IMR-90 (cell line): ENCODE measurements at regions not wholly inside any gene's neighbourhood (a gene's known extent, or its start where the extent isn't known, plus 50 kb on each side); places are given as distances from the start of the nearest gene placed in this dataset.
A peak's percentile ranks its signal among the peaks of the same experiment; 100 is the strongest.

Experiments
- ATAC-seq: fragments of 200-7000 bp; cut with Tn5 transposase; 2 replicates; pipeline ENCODE4 v1.9.1; 2020; ENCODE audit warnings: low read depth, mild to moderate bottlenecking, moderate library complexity
- BruUV-seq: library from RNA; stranded (reverse); fragments of 400-500 nt; replicated peaks from 2 replicates; lab custom pipeline; 2021; lab: Mats Ljungman, UMichigan
- CTCF ChIA-PET: fragments of 300-600 bp; formaldehyde crosslinking; extraction: SDS; loops from one replicate; lab custom pipeline; 2021; ENCODE audit warnings: antibody characterized with exemption; lab: Yijun Ruan, JAX
- POLR2A ChIA-PET: fragments of 300-600 bp; sonication (Branson Sonifier 250); formaldehyde crosslinking; loops from one replicate; lab custom pipeline; 2022; ENCODE audit warnings: antibody characterized with exemption; ENCODE audit not compliant: unreplicated experiment; lab: Charles Lee
- DNase-seq: peaks from one replicate; pipeline ENCODE4 v3.0.0; 2013
- H2AFZ ChIP-seq: replicated peaks from 2 replicates; pipeline ENCODE3; 2013; ENCODE audit warnings: low read length, mild to moderate bottlenecking; ENCODE audit not compliant: poor library complexity
- H2AK5ac ChIP-seq: 2 replicates; pipeline ENCODE4 v1.6.1; 2013; ENCODE audit warnings: low read depth, low read length, inconsistent platforms
- H2AK9ac ChIP-seq: replicated peaks from 2 replicates; pipeline ENCODE3; 2013; ENCODE audit warnings: mild to moderate bottlenecking, low read depth, low read length, moderate library complexity; ENCODE audit not compliant: poor library complexity
- H2BK120ac ChIP-seq: 2 replicates; pipeline ENCODE4 v1.6.1; 2013; ENCODE audit warnings: low read depth, low read length, inconsistent platforms
- H2BK15ac ChIP-seq: 3 replicates; pipeline ENCODE4 v1.6.1; 2013; ENCODE audit warnings: low read depth, low read length, inconsistent platforms
- H2BK20ac ChIP-seq: 2 replicates; pipeline ENCODE4 v1.6.1; 2013; ENCODE audit warnings: low read depth, mild to moderate bottlenecking, inconsistent platforms, low read length, moderate library complexity
- H2BK5ac ChIP-seq: 2 replicates; pipeline ENCODE4 v1.6.1; 2013; ENCODE audit warnings: mild to moderate bottlenecking, low read depth, low read length, inconsistent platforms; ENCODE audit not compliant: poor library complexity, severe bottlenecking
- H3K14ac ChIP-seq: replicated peaks from 2 replicates; pipeline ENCODE4 v1.6.1; 2013; ENCODE audit warnings: low read depth, low read length, inconsistent platforms
- H3K18ac ChIP-seq: 2 replicates; pipeline ENCODE4 v1.6.1; 2013; ENCODE audit warnings: low read depth, low read length, control low read depth
- H3K23ac ChIP-seq: 2 replicates; pipeline ENCODE4 v1.6.1; 2013; ENCODE audit warnings: low read depth, low read length, inconsistent platforms
- H3K27ac ChIP-seq: 2 replicates; pipeline ENCODE4 v1.5.1; 2013; ENCODE audit warnings: mild to moderate bottlenecking, control low read depth, low read length; ENCODE audit not compliant: insufficient read depth
- H3K27me3 ChIP-seq: 2 replicates; pipeline ENCODE4 v1.6.1; 2013; ENCODE audit warnings: low read length; ENCODE audit not compliant: control insufficient read depth, insufficient read depth
- H3K36me3 ChIP-seq: 2 replicates; pipeline ENCODE4 v1.6.1; 2013; ENCODE audit warnings: low read length, mixed read lengths; ENCODE audit not compliant: control insufficient read depth, insufficient read depth
- H3K4ac ChIP-seq: 2 replicates; pipeline ENCODE4 v1.6.1; 2013; ENCODE audit warnings: low read depth, low read length, inconsistent platforms
- H3K4me1 ChIP-seq: 2 replicates; pipeline ENCODE4 v1.6.1; 2013; ENCODE audit warnings: low read length, mixed read lengths; ENCODE audit not compliant: control insufficient read depth, insufficient read depth
- H3K4me2 ChIP-seq: 2 replicates; pipeline ENCODE4 v1.6.1; 2013; ENCODE audit warnings: low read depth, mild to moderate bottlenecking, control low read depth, low read length, moderate library complexity
- H3K4me3 ChIP-seq: 2 replicates; pipeline ENCODE4 v1.5.1; 2013; ENCODE audit warnings: low read depth, mild to moderate bottlenecking, control low read depth, low read length, moderate library complexity; ENCODE audit not compliant: insufficient read depth
- H3K56ac ChIP-seq: 2 replicates; pipeline ENCODE4 v1.6.1; 2013; ENCODE audit warnings: low read length, inconsistent platforms; ENCODE audit not compliant: insufficient read depth; ENCODE audit errors: extremely low read depth
- H3K79me1 ChIP-seq, 2 experiments: 2 replicates each; pipeline ENCODE4 v1.6.1; 2013; ENCODE audit warnings: low read length in 2 of 2, inconsistent platforms in 1 of 2, low read depth in 1 of 2
- H3K9ac ChIP-seq: 2 replicates; pipeline ENCODE4 v1.6.1; 2013; ENCODE audit warnings: low read depth, low read length, control low read depth
- H3K9me1 ChIP-seq: 2 replicates; pipeline ENCODE4 v1.6.1; 2013; ENCODE audit warnings: low read length, inconsistent platforms; ENCODE audit not compliant: insufficient read depth
- H3K9me3 ChIP-seq: 2 replicates; pipeline ENCODE4 v1.6.1; 2013; ENCODE audit warnings: low read length; ENCODE audit not compliant: control insufficient read depth, insufficient read depth
- H4K20me1 ChIP-seq: 2 replicates; pipeline ENCODE4 v1.6.1; 2013; ENCODE audit warnings: low read length, inconsistent platforms; ENCODE audit not compliant: insufficient read depth
- H4K5ac ChIP-seq: 2 replicates; pipeline ENCODE4 v1.6.1; 2013; ENCODE audit warnings: mild to moderate bottlenecking, low read depth, low read length, control low read depth
- H4K8ac ChIP-seq, 2 experiments: 2 replicates each; pipeline ENCODE4 v1.6.1; 2013; ENCODE audit warnings: low read depth in 2 of 2, low read length in 2 of 2, control low read depth in 1 of 2, inconsistent platforms in 1 of 2
- H4K91ac ChIP-seq: 2 replicates; pipeline ENCODE4 v1.6.1; 2013; ENCODE audit warnings: low read depth, low read length, inconsistent platforms; ENCODE audit not compliant: insufficient read depth
- BHLHE40 ChIP-seq: fragments of 150-350 bp; IDR thresholded peaks from 2 replicates; pipeline ENCODE4 v1.6.1; 2016; ENCODE audit warnings: mild to moderate bottlenecking, low read depth, low read length
- CEBPB ChIP-seq: IDR thresholded peaks from 2 replicates; pipeline ENCODE4 v1.6.1; 2012; ENCODE audit warnings: low read depth, low read length, improper control_type of control experiment
- CHD1 ChIP-seq: IDR thresholded peaks from 2 replicates; pipeline ENCODE4 v1.6.1; 2012; ENCODE audit warnings: low read depth, low read length, improper control_type of control experiment
- FOS ChIP-seq: fragments of 150-350 bp; IDR thresholded peaks from 2 replicates; pipeline ENCODE4 v1.6.1; 2016; ENCODE audit warnings: low read depth, low read length
- MAFK ChIP-seq: IDR thresholded peaks from 2 replicates; pipeline ENCODE4 v1.6.1; 2012; ENCODE audit warnings: low read depth, low read length, improper control_type of control experiment
- MAZ ChIP-seq: IDR thresholded peaks from 2 replicates; pipeline ENCODE4 v1.6.1; 2012; ENCODE audit warnings: low read depth, mild to moderate bottlenecking, low read length, improper control_type of control experiment, moderate library complexity, borderline replicate concordance
- MXI1 ChIP-seq: IDR thresholded peaks from 2 replicates; pipeline ENCODE4 v1.6.1; 2012; ENCODE audit warnings: low read depth, mild to moderate bottlenecking, low read length, moderate library complexity, borderline replicate concordance
- NFE2L2 ChIP-seq: fragments of 150-350 bp; IDR thresholded peaks from 2 replicates; pipeline ENCODE4 v1.6.1; 2016; ENCODE audit warnings: low read depth, mild to moderate bottlenecking, low read length
- POLR2A ChIP-seq: IDR thresholded peaks from 2 replicates; pipeline ENCODE4 v1.6.1; 2012; ENCODE audit warnings: mild to moderate bottlenecking, low read depth, low read length
- RAD21 ChIP-seq: IDR thresholded peaks from 2 replicates; pipeline ENCODE4 v1.6.1; 2012; ENCODE audit warnings: low read length, improper control_type of control experiment
- RCOR1 ChIP-seq: IDR thresholded peaks from 2 replicates; pipeline ENCODE4 v1.6.1; 2012; ENCODE audit warnings: mild to moderate bottlenecking, low read length, improper control_type of control experiment; ENCODE audit not compliant: insufficient replicate concordance
- RFX5 ChIP-seq: IDR thresholded peaks from 2 replicates; pipeline ENCODE4 v1.8.0; 2012; ENCODE audit warnings: low read depth, mild to moderate bottlenecking, low read length, moderate library complexity
- SMC3 ChIP-seq: fragments of 150-350 bp; IDR thresholded peaks from 2 replicates; pipeline ENCODE4 v1.6.1; 2016; ENCODE audit warnings: low read depth, mild to moderate bottlenecking, antibody characterized with exemption, low read length, moderate library complexity
- WGBS, 2 experiments: methylation state at CpG; one replicate each; pipeline versions ENCODE4 v1.1.5 to v1.1.7; 2013; ENCODE audit warnings: missing lambda C conversion rate in 2 of 2; ENCODE audit not compliant: insufficient read length in 1 of 2; ENCODE audit errors: extremely low coverage in 2 of 2; 5-methylcytosine and 5-hydroxymethylcytosine counted together
- dilution Hi-C: fragments of 300-500 bp; cut with HindIII; formaldehyde crosslinking; loops from one replicate; pipeline ENCODE4 v1.14.3; 2018; ENCODE audit warnings: low sequenced_read_pairs; ENCODE audit not compliant: unreplicated experiment
- in situ Hi-C: fragments of 300-500 bp; cut with MboI; formaldehyde crosslinking; loops from 3 replicates; pipeline ENCODE4 v1.14.3; 2019; ENCODE audit warnings: low sequenced_read_pairs, inconsistent platforms, mixed read lengths
- intact Hi-C: fragments of 100-400 bp; cut with micrococcal nuclease; formaldehyde crosslinking; loops from 2 replicates; pipeline ENCODE4 v1.10.0; 2022
- TF ChIP-seq, protein P1 (sequence below): fragments of 150-350 bp; IDR thresholded peaks from 2 replicates; pipeline ENCODE4 v1.6.1; 2017; ENCODE audit warnings: mild to moderate bottlenecking, antibody characterized with exemption, low read length, low read depth
- TF ChIP-seq, protein P2 (sequence below): fragments of 150-350 bp; IDR thresholded peaks from 2 replicates; pipeline ENCODE4 v1.6.1; 2016; ENCODE audit warnings: low read depth, mild to moderate bottlenecking, low read length, moderate library complexity, borderline replicate concordance
- TF ChIP-seq, protein P3 (sequence below): conservative IDR thresholded peaks from 2 replicates; pipeline ENCODE4 v1.5.1; 2012; ENCODE audit warnings: mild to moderate bottlenecking, low read depth, low read length, improper control_type of control experiment

DNA sequence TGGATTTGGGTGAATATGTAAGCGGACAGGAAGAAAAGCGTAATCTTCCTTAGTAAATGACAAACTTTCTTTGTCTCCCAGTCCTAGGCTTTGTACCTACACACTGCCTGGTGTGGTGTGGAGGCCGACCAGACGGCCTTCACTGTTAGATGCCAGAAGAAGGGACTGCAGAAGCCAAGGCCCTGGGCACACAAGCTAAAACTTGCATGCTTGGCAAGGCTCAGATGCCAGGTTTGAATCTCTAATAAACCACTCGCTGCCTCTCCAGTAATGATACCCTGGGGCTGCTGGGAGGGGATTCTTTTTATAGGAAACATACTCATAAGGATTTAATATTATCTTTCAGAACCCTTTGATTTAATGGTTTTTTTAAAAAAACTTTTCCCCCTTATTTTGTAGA lies 263.8 kb downstream of the PTPRC start:
- H3K9ac ChIP-seq, result no peak overlapping the region
- no TSS peak for BruUV-seq
- WGBS, 2 experiments, result no CpG with 5 or more reads among the region's 5 CpGs

More for the DNA sequence above, 263.8 kb downstream of the PTPRC start:
- dilution Hi-C loops (no loop called here), intact Hi-C loops (no loop called here), in situ Hi-C loops (no loop called here)
- H3K4me1 ChIP-seq, result peaks cover 8% of the 10 kb centered on the region
- H3K23ac ChIP-seq, result peak overlapping the region; percentile 55
- no peak overlapping the region for H2AFZ ChIP-seq
- POLR2A ChIA-PET, result interaction anchor here (0.6 kb wide), 1 partner anchor 703 kb away, joined by 3 read pairs; no protein-coding TSS in a partner anchor
- peak overlapping the region in 1 of 2 experiments; percentile 4; a peak in 1 of 4 replicates for H4K8ac ChIP-seq
- peaks cover 22 to 43% of the 10 kb centered on the region in 2 experiments for H3K79me1 ChIP-seq
- H2AK5ac ChIP-seq, result 0 out of 2 replicates have a peak overlapping the region, but pooled peaks have one; percentile 24
- no peak overlapping the region for H2BK5ac ChIP-seq
- peak overlapping the region; percentile 48; the same call in 1 of the 2 replicates for H3K4ac ChIP-seq
- H3K56ac ChIP-seq, result no peak overlapping the region
- H2AK9ac ChIP-seq, result no peak overlapping the region
- H4K20me1 ChIP-seq, result no peaks in the 10 kb centered on the region; the same call in 1 of the 2 replicates
- no peaks in the 10 kb centered on the region for H3K27me3 ChIP-seq
- H2BK20ac ChIP-seq, result no peak overlapping the region
- H3K27ac ChIP-seq, result peak overlapping the region; percentile 35; the same call in 1 of the 2 replicates
- H4K5ac ChIP-seq, result peak overlapping the region; percentile 53
- H3K36me3 ChIP-seq, result peaks cover 13% of the 10 kb centered on the region
- TF ChIP-seq CEBPB, result no peak
- TF ChIP-seq RCOR1, result no peak
- TF ChIP-seq, protein P1, sequence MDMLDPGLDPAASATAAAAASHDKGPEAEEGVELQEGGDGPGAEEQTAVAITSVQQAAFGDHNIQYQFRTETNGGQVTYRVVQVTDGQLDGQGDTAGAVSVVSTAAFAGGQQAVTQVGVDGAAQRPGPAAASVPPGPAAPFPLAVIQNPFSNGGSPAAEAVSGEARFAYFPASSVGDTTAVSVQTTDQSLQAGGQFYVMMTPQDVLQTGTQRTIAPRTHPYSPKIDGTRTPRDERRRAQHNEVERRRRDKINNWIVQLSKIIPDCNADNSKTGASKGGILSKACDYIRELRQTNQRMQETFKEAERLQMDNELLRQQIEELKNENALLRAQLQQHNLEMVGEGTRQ, result no peak
- TF ChIP-seq CHD1, result no peak
- TF ChIP-seq, protein P2, sequence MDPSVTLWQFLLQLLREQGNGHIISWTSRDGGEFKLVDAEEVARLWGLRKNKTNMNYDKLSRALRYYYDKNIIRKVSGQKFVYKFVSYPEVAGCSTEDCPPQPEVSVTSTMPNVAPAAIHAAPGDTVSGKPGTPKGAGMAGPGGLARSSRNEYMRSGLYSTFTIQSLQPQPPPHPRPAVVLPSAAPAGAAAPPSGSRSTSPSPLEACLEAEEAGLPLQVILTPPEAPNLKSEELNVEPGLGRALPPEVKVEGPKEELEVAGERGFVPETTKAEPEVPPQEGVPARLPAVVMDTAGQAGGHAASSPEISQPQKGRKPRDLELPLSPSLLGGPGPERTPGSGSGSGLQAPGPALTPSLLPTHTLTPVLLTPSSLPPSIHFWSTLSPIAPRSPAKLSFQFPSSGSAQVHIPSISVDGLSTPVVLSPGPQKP, result no peak
- TF ChIP-seq, protein P3, sequence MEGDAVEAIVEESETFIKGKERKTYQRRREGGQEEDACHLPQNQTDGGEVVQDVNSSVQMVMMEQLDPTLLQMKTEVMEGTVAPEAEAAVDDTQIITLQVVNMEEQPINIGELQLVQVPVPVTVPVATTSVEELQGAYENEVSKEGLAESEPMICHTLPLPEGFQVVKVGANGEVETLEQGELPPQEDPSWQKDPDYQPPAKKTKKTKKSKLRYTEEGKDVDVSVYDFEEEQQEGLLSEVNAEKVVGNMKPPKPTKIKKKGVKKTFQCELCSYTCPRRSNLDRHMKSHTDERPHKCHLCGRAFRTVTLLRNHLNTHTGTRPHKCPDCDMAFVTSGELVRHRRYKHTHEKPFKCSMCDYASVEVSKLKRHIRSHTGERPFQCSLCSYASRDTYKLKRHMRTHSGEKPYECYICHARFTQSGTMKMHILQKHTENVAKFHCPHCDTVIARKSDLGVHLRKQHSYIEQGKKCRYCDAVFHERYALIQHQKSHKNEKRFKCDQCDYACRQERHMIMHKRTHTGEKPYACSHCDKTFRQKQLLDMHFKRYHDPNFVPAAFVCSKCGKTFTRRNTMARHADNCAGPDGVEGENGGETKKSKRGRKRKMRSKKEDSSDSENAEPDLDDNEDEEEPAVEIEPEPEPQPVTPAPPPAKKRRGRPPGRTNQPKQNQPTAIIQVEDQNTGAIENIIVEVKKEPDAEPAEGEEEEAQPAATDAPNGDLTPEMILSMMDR, result no peak
- TF ChIP-seq MXI1, result no peak
- TF ChIP-seq POLR2A, result no peak
- no peak for TF ChIP-seq SMC3
- TF ChIP-seq RAD21, result no peak
- no peak for TF ChIP-seq FOS
- TF ChIP-seq RFX5, result no peak
- TF ChIP-seq MAFK, result no peak
- TF ChIP-seq NFE2L2, result no peak
- TF ChIP-seq MAZ, result no peak
- no peak for TF ChIP-seq BHLHE40
- peak overlapping the region; percentile 77; the same call in 1 of the 2 replicates for H3K18ac ChIP-seq
- H3K9me1 ChIP-seq, result peaks cover 6% of the 10 kb centered on the region
- peak overlapping the region; percentile 68 for H2BK120ac ChIP-seq
- no peak overlapping the region for H3K4me3 ChIP-seq
- 0 out of 2 replicates have a peak overlapping the region, but pooled peaks have one; percentile 39 for H4K91ac ChIP-seq
- H3K14ac ChIP-seq, result peak overlapping the region; percentile 93
- peak overlapping the region; percentile 28; the same call in 2 of the 3 replicates for H2BK15ac ChIP-seq
- DNase-seq (no peak), ATAC-seq (no peak)
- CTCF ChIA-PET, result no interaction called here
- H3K4me2 ChIP-seq, result no peak overlapping the region
- H3K9me3 ChIP-seq, result no peaks in the 10 kb centered on the region
